ENCODE measurements at regions not wholly inside any gene's neighbourhood (a gene's known extent, or its start where the extent isn't known, plus 50 kb on each side); places are given as distances from the start of the nearest gene placed in this dataset.

GRCh38 chr21:27233514-27234115 lies 266.7 kb upstream of the ADAMTS5 start (continued):
- TF ChIP-seq, protein P1, sequence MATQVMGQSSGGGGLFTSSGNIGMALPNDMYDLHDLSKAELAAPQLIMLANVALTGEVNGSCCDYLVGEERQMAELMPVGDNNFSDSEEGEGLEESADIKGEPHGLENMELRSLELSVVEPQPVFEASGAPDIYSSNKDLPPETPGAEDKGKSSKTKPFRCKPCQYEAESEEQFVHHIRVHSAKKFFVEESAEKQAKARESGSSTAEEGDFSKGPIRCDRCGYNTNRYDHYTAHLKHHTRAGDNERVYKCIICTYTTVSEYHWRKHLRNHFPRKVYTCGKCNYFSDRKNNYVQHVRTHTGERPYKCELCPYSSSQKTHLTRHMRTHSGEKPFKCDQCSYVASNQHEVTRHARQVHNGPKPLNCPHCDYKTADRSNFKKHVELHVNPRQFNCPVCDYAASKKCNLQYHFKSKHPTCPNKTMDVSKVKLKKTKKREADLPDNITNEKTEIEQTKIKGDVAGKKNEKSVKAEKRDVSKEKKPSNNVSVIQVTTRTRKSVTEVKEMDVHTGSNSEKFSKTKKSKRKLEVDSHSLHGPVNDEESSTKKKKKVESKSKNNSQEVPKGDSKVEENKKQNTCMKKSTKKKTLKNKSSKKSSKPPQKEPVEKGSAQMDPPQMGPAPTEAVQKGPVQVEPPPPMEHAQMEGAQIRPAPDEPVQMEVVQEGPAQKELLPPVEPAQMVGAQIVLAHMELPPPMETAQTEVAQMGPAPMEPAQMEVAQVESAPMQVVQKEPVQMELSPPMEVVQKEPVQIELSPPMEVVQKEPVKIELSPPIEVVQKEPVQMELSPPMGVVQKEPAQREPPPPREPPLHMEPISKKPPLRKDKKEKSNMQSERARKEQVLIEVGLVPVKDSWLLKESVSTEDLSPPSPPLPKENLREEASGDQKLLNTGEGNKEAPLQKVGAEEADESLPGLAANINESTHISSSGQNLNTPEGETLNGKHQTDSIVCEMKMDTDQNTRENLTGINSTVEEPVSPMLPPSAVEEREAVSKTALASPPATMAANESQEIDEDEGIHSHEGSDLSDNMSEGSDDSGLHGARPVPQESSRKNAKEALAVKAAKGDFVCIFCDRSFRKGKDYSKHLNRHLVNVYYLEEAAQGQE (IDR thresholded peaks at IDR 0.05; ENCODE audit: unreplicated experiment), result no peak
- TF ChIP-seq ZNF331 (CRISPR knock-in tag; IDR thresholded peaks at IDR 0.05; ENCODE audit: low read depth) (no peak), EZH2phosphoT487 (IDR thresholded peaks at IDR 0.05; ENCODE audit: unreplicated experiment) (no peak)

- Histone ChIP-seq H3K4me3 (no peak overlapping the region), H3K36me3 (ENCODE audit: insufficient read depth) (no peaks in the 10 kb centered on the region), H3K27ac (ENCODE audit: low read depth) (no peak overlapping the region), H3K4me2 (no peak overlapping the region), H3K27me3 (ENCODE audit: insufficient read depth) (no peaks in the 10 kb centered on the region), H3K4me1 (ENCODE audit: insufficient read depth) (peaks cover 9% of the 10 kb centered on the region), H3K9me2 (ENCODE audit: insufficient read depth) (no peaks in the 10 kb centered on the region), H3F3A (replicated peaks; ENCODE audit: low read depth) (no peaks in the 10 kb centered on the region), H2AFZ (no peak overlapping the region), H3K79me2 (replicated peaks; ENCODE audit: insufficient read depth) (no peaks in the 10 kb centered on the region), H4K20me1 (replicated peaks; ENCODE audit: insufficient read depth) (no peaks in the 10 kb centered on the region)
- Mint-ChIP-seq H3K36me3 (ENCODE audit: low read depth) (no peaks in the 10 kb centered on the region), H3K27ac (no peak overlapping the region), H3K9me3 (no peaks in the 10 kb centered on the region), H3K4me3 (no peak overlapping the region), H3K27me3 (ENCODE audit: insufficient read depth, low read depth, poor library complexity) (no peaks in the 10 kb centered on the region), H3K4me1 (peaks cover 9% of the 10 kb centered on the region)
- DNase-seq (ENCODE audit: low spot score) (no peak), ATAC-seq (no peak)
- TF ChIP-seq, protein P1 (IDR thresholded peaks at IDR 0.05; ENCODE audit: unreplicated experiment), result no peak
- TF ChIP-seq CREB1 (CRISPR knock-in tag; IDR thresholded peaks at IDR 0.05; ENCODE audit: low read depth), result no peak
- TF ChIP-seq ZNF462 (CRISPR knock-in tag; IDR thresholded peaks at IDR 0.05), result no peak
- TF ChIP-seq EZH2phosphoT487 (IDR thresholded peaks at IDR 0.05; ENCODE audit: unreplicated experiment), result no peak
- no peak for TF ChIP-seq JUNB (IDR thresholded peaks at IDR 0.05; ENCODE audit: unreplicated experiment)
- TF ChIP-seq STAT1 (IDR thresholded peaks at IDR 0.05; ENCODE audit: unreplicated experiment), result no peak
- TF ChIP-seq ZNF114 (CRISPR knock-in tag; IDR thresholded peaks at IDR 0.05), result no peak
- TF ChIP-seq ZNF331 (CRISPR knock-in tag; IDR thresholded peaks at IDR 0.05; ENCODE audit: low read depth), result no peak
- no peak for TF ChIP-seq CTCF (conservative IDR thresholded peaks at IDR 0.05; ENCODE audit: low read depth in 2 of 2)
Measured at GRCh38 chr21:27225940-27226339, 259.1 kb upstream of the ADAMTS5 start.

Data from GM23338 (cell line).